HG02884 (cell line): ENCODE measurements at regions not wholly inside any gene's neighbourhood (a gene's known extent, or its start where the extent isn't known, plus 50 kb on each side); places are given as distances from the start of the nearest gene placed in this dataset.
"Not testable (repeated sequence)": the region's sequence is repeated elsewhere in the genome, so short reads cannot be mapped to it uniquely, and the experiment has no call there.

ENCODE experiments used
- ATAC-seq: cut with Tn5 transposase; IDR thresholded peaks from one replicate; pipeline ENCODE4 v1.9.1; 2021; ENCODE audit warnings: mild to moderate bottlenecking, moderate library complexity; ENCODE audit not compliant: unreplicated experiment

- no peak for ATAC-seq
Observed at GRCh38 chr3:176651622-176652021, 545.7 kb downstream of the TBL1XR1 start.

GRCh38 chr3:176650478-176650877, 546.8 kb downstream of the TBL1XR1 start:
- no peak for ATAC-seq

GRCh38 chr3:176647987-176648386, 549.3 kb downstream of the TBL1XR1 start:
- ATAC-seq = no peak

GRCh38 chr3:176633511-176633910, 563.8 kb downstream of the TBL1XR1 start:
- ATAC-seq = no peak

- no peak for ATAC-seq
Observed at GRCh38 chr3:176632925-176633324, 564.4 kb downstream of the TBL1XR1 start.

GRCh38 chr3:176631165-176631564, 566.1 kb downstream of the TBL1XR1 start:
- no peak for ATAC-seq

GRCh38 chr3:176628101-176628639, 569.1 kb downstream of the TBL1XR1 start:
- no peak for ATAC-seq

GRCh38 chr3:176623468-176624150, 573.7 kb downstream of the TBL1XR1 start:
- ATAC-seq = no peak

GRCh38 chr3:176619833-176620232, 577.4 kb downstream of the TBL1XR1 start:
- no peak for ATAC-seq

GRCh38 chr3:176615826-176616225, 581.5 kb downstream of the TBL1XR1 start:
- no peak for ATAC-seq

- ATAC-seq = no peak
Observed at GRCh38 chr3:176611703-176612102, 585.6 kb downstream of the TBL1XR1 start.

GRCh38 chr3:176609361-176609760, 587.9 kb downstream of the TBL1XR1 start:
- no peak for ATAC-seq

- not testable (repeated sequence) for ATAC-seq
Observed at GRCh38 chr3:176605553-176605952, 591.7 kb downstream of the TBL1XR1 start.

GRCh38 chr3:176595307-176595706, 602.0 kb downstream of the TBL1XR1 start:
- ATAC-seq = no peak

- ATAC-seq = no peak
Observed at GRCh38 chr3:176590722-176591121, 606.6 kb downstream of the TBL1XR1 start.

- ATAC-seq = no peak
Observed at GRCh38 chr3:176587089-176587488, 610.2 kb downstream of the TBL1XR1 start.

GRCh38 chr3:176584413-176585176, 612.7 kb downstream of the TBL1XR1 start:
- ATAC-seq = no peak

- no peak for ATAC-seq
Observed at GRCh38 chr3:176583956-176584355, 613.3 kb downstream of the TBL1XR1 start.

- ATAC-seq = no peak
Observed at GRCh38 chr3:176581589-176581988, 615.7 kb downstream of the TBL1XR1 start.

- ATAC-seq = no peak
Observed at GRCh38 chr3:176579711-176580185, 617.5 kb downstream of the TBL1XR1 start.

- no peak for ATAC-seq
Observed at GRCh38 chr3:176578316-176578715, 619.0 kb downstream of the TBL1XR1 start.

- no peak for ATAC-seq
Observed at GRCh38 chr3:176577447-176577846, 619.8 kb downstream of the TBL1XR1 start.
